Stimulated activated memory B cell treated with anti-CD40 and anti-IgM and Interleukin-4, amounts not matched to agents 10 μg/mL and 1 μg/mL and 100 μg/mL, for 72 hours (primary cell): ENCODE measurements at regions not wholly inside any gene's neighbourhood (a gene's known extent, or its start where the extent isn't known, plus 50 kb on each side); places are given as distances from the start of the nearest gene placed in this dataset.
A peak's percentile ranks its signal among the peaks of the same experiment; 100 is the strongest.
"Not testable (repeated sequence)": the region's sequence is repeated elsewhere in the genome, so short reads cannot be mapped to it uniquely, and the experiment has no call there.

Experiments used
- ATAC-seq: fragments of 150-1000 bp; cut with Tn5 transposase; 2 replicates; pipeline ENCODE4 v1.10.0; 2021
- H3K27ac Mint-ChIP-seq: one replicate; pipeline ENCODE4 v1.8.0; 2022; ENCODE audit warnings: mild to moderate bottlenecking, mixed read lengths
- H3K27me3 Mint-ChIP-seq: one replicate; pipeline ENCODE4 v1.8.0; 2022; ENCODE audit warnings: mixed read lengths
- H3K36me3 Mint-ChIP-seq: one replicate; pipeline ENCODE4 v1.8.0; 2022; ENCODE audit warnings: mixed read lengths
- H3K4me1 Mint-ChIP-seq: one replicate; pipeline ENCODE4 v1.8.0; 2022; ENCODE audit warnings: mixed read lengths
- H3K4me3 Mint-ChIP-seq: one replicate; pipeline ENCODE4 v1.8.0; 2022; ENCODE audit warnings: mild to moderate bottlenecking, moderate library complexity, mixed read lengths
- H3K9me3 Mint-ChIP-seq: one replicate; pipeline ENCODE4 v1.8.0; 2022; ENCODE audit warnings: mixed read lengths

DNA sequence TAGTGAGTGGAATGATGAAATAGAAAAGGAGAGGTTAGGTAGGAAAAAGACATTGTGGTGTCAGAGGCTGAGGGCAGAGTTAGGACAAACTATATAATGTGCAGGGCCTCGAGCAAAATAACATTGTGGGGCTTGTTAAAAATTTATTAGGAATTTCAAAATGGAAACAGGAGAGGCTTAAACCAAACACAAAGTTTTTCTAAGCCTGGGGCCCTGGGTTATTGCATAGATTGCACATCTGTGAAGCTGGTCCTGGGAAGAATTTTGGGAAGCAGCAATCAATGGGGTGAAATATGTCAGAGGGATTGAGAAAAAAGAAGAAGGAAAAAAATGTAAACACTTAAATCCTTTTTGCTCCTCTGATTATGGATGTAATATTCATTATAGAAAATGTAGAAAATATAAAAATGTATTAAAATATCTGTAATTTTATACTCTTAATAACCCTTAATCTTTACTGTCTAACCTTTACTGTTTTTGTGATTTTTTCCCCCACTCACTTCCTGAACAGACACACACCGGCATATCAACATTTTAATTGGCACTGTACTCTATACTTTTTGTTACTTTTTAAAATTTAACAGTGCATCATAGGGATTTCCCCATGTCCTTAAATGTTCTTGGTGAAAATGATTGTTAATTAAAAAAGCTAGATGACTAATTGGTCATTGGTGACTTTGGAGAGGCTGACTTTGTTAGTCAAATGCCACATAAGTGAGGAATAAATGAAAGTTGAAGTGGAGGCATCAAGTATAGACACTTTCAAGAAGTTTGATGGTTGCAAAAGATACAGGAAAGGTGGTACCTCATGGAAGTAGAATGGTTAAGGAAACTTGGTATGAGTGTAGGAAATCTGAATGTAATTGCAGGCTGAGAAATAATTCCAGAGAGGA is 183.4 kb downstream of the NFKBIZ start:
- no peak for ATAC-seq
- peaks cover 23% of the 10 kb centered on the region for H3K4me1 Mint-ChIP-seq
- H3K27me3 Mint-ChIP-seq = no peaks in the 10 kb centered on the region
- H3K27ac Mint-ChIP-seq = no peak overlapping the region
- no peaks in the 10 kb centered on the region for H3K9me3 Mint-ChIP-seq
- H3K36me3 Mint-ChIP-seq = no peaks in the 10 kb centered on the region
- H3K4me3 Mint-ChIP-seq = no peak overlapping the region

- H3K36me3 Mint-ChIP-seq = peaks cover under 1% of the 10 kb centered on the region
- H3K27ac Mint-ChIP-seq = no peak overlapping the region
- no peaks in the 10 kb centered on the region for H3K27me3 Mint-ChIP-seq
- H3K9me3 Mint-ChIP-seq = no peaks in the 10 kb centered on the region
- no peak overlapping the region for H3K4me3 Mint-ChIP-seq
- ATAC-seq = no peak
- peaks cover 38% of the 10 kb centered on the region for H3K4me1 Mint-ChIP-seq
Observed at GRCh38 chr3:102034639-102035451, 185.5 kb downstream of the NFKBIZ start.

DNA sequence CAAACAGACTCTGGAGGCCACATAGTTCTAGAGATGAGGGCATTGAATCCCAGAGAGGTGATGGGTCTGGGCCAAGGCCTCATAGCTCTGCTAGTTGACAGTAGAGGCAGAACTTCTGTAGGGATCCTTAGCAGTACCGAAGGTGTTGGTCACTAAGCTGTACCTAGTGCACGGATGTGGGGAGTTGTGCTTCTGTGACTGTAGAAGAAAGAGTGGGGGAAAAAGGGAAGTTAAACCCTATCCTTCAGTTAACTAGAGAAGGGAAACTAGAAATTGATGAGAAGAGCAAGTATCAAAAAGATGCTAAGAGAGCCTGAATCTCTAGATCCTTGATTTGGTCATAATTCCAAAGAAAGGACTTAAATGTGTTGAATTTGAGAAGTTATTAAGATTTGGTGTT is 186.7 kb downstream of the NFKBIZ start:
- Mint-ChIP-seq H3K36me3 (peaks cover 7% of the 10 kb centered on the region), H3K4me1 (peaks cover 31% of the 10 kb centered on the region), H3K9me3 (peaks cover under 1% of the 10 kb centered on the region), H3K27me3 (no peaks in the 10 kb centered on the region), H3K27ac (peak overlapping the region; percentile 60), H3K4me3 (no peak overlapping the region)
- peak; percentile 76 for ATAC-seq

DNA sequence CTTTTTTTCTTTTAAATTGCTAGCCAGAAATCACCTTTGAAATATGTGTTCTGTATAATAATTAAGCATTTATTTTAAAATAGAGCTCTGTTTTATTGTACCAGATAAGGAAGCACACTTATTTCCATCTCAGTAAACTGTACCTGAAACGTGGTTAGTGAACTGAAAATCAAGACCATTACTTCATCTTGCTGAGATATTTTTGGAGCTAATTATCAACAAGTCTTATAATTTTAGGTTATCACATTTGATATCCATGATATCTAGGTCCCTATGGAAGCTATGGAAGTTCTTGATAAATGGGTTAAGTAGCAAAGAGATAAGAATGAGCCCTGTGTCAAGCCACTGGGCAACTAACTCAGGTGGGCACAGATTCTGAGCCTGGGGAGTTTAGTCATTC is 187.2 kb downstream of the NFKBIZ start:
- H3K36me3 Mint-ChIP-seq = peaks cover 11% of the 10 kb centered on the region
- ATAC-seq = no peak
- H3K4me3 Mint-ChIP-seq = no peak overlapping the region
- H3K27ac Mint-ChIP-seq = peak overlapping the region; percentile 60
- peaks cover 5% of the 10 kb centered on the region for H3K9me3 Mint-ChIP-seq
- H3K4me1 Mint-ChIP-seq = peaks cover 35% of the 10 kb centered on the region
- no peaks in the 10 kb centered on the region for H3K27me3 Mint-ChIP-seq

DNA sequence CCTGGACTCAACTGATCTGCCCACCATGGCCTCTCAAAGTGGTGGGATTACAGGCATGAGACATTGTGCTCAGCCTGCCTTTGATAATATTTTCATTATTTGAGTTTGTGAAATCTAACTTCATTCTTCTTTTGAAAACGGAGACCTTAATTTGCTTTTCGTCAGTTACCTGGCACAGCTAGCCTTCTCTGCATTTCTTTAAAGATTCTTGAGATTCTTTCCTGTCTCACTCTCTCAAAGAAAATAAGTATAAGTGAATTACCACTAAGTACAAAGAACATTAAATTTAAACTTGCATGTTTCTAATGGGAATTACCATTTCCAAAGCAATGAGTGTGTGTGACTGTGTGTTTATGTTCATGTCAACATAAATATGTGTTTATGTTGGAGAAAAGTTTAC is 187.9 kb downstream of the NFKBIZ start:
- Mint-ChIP-seq H3K4me1 (peaks cover 36% of the 10 kb centered on the region), H3K4me3 (no peak overlapping the region), H3K36me3 (peaks cover 12% of the 10 kb centered on the region)

DNA sequence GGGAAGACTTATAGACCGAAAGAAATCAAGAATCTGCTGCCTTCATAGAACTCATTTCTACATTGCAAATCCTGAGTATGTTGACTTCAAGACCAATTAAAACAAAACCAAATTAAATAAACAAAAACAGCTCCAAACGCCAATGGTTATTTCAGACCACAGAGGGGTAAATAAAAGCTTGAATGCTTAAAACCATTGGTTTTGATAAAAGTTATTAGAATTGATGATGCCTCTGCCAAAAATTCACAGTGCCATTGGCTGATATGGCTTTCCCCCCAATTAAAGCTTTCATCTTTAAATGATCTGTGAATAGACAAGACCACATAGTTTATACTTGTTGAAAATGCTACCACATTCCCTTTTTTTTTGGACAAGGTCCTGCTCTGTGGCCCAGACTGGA is 188.5 kb downstream of the NFKBIZ start:
- peaks cover 5% of the 10 kb centered on the region for H3K9me3 Mint-ChIP-seq
- H3K36me3 Mint-ChIP-seq = peaks cover 12% of the 10 kb centered on the region
- H3K4me3 Mint-ChIP-seq = no peak overlapping the region
- H3K27me3 Mint-ChIP-seq = no peaks in the 10 kb centered on the region
- peaks cover 36% of the 10 kb centered on the region for H3K4me1 Mint-ChIP-seq
- peak overlapping the region; percentile 99 for H3K27ac Mint-ChIP-seq
- ATAC-seq = no peak

More for the DNA sequence above, 187.9 kb downstream of the NFKBIZ start:
- no peaks in the 10 kb centered on the region for H3K27me3 Mint-ChIP-seq
- H3K27ac Mint-ChIP-seq = peak overlapping the region; percentile 99
- peaks cover 5% of the 10 kb centered on the region for H3K9me3 Mint-ChIP-seq
- no peak for ATAC-seq

DNA sequence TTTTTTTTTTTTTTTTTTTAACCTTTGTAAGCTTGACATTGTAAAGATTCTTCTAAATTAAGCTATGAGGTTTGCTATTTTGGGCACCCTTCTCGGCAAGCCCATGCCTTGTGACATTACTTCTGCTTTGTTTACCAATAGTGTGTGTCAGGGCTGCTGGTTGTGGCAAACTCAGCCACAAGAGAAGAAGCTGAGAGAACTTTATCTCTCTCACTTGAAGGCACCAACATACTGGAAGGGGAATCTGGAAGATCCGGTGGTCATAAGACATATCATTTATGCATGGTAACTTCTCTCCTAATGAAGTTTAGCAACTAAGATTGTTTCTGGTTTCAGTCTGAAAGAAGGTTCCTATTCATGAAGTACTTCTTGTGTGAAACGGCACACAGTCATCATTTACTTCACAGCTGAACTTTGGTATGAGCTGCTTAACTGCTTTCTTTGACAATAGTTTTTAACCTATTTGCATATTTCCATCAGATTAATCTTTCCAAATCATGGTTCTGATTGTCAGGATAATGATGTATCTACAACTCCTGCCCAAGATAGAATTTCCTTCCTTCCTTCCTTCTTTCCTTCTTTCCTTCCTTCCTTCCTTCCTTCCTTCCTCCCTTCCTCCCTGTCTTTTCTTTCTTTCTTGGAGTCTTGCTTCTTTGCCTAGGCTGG is 189.3 kb downstream of the NFKBIZ start:
- peak; percentile 98 for ATAC-seq
- no peaks in the 10 kb centered on the region for H3K27me3 Mint-ChIP-seq
- H3K9me3 Mint-ChIP-seq = peaks cover 5% of the 10 kb centered on the region
- H3K27ac Mint-ChIP-seq = peak overlapping the region; percentile 99
- peaks cover 12% of the 10 kb centered on the region for H3K36me3 Mint-ChIP-seq
- peak overlapping the region; percentile 49 for H3K4me3 Mint-ChIP-seq
- peaks cover 36% of the 10 kb centered on the region for H3K4me1 Mint-ChIP-seq

GRCh38 chr3:102040144-102040543 is 190.8 kb downstream of the NFKBIZ start:
- H3K36me3 Mint-ChIP-seq = peaks cover 12% of the 10 kb centered on the region
- not testable (repeated sequence) for H3K27me3 Mint-ChIP-seq, ATAC-seq, H3K9me3 Mint-ChIP-seq, H3K4me3 Mint-ChIP-seq
- peak overlapping the region; percentile 99 for H3K27ac Mint-ChIP-seq
- peaks cover 36% of the 10 kb centered on the region for H3K4me1 Mint-ChIP-seq

- no peaks in the 10 kb centered on the region for H3K27me3 Mint-ChIP-seq
- H3K27ac Mint-ChIP-seq = peak overlapping the region; percentile 54
- no peak overlapping the region for H3K4me3 Mint-ChIP-seq
- ATAC-seq = peak; percentile 75
- H3K4me1 Mint-ChIP-seq = peaks cover 27% of the 10 kb centered on the region
- H3K36me3 Mint-ChIP-seq = peaks cover 26% of the 10 kb centered on the region
- H3K9me3 Mint-ChIP-seq = peaks cover 17% of the 10 kb centered on the region
Observed at GRCh38 chr3:102053375-102053989, 204.2 kb downstream of the NFKBIZ start.

- Mint-ChIP-seq H3K27ac (no peak overlapping the region), H3K4me3 (no peak overlapping the region), H3K27me3 (no peaks in the 10 kb centered on the region), H3K36me3 (peaks cover 16% of the 10 kb centered on the region), H3K9me3 (peaks cover 13% of the 10 kb centered on the region), H3K4me1 (peaks cover 39% of the 10 kb centered on the region)
- no peak for ATAC-seq
Observed at GRCh38 chr3:102054543-102055080, 205.3 kb downstream of the NFKBIZ start.

DNA sequence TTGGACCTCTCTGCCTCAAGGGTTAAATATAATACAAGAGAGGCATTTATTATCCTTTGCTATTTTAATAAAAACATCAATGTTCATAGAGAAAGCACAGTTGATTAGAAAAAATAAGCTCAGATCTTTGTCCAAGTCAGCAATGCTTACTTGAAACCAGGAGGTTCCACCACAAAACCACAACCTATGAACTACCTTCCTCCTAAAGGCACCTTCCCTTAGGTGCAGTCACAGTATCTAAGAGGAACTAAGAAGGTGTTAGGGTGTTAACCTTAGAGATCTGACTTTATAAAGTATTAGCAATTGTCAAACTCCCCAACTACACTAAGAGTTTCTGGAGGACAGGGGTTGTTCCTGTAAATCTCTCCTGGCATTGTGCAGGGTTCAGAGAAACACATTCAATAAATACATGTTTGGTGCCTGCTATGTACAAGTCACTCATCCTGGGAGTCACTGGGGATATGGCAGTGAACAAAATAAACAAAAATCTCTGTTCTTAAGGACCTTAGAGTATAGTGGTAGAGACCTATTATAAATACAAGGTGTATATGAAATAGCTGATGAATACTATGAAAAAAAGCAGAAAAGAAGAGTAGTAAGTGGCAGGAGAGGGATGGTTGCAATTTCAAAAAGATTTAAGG is 208.6 kb downstream of the NFKBIZ start:
- H3K27me3 Mint-ChIP-seq = no peaks in the 10 kb centered on the region
- H3K4me1 Mint-ChIP-seq = peaks cover 43% of the 10 kb centered on the region
- peak; percentile 93 for ATAC-seq
- H3K36me3 Mint-ChIP-seq = no peaks in the 10 kb centered on the region
- peak overlapping the region; percentile 19 for H3K4me3 Mint-ChIP-seq
- peak overlapping the region; percentile 92 for H3K27ac Mint-ChIP-seq
- no peaks in the 10 kb centered on the region for H3K9me3 Mint-ChIP-seq

DNA sequence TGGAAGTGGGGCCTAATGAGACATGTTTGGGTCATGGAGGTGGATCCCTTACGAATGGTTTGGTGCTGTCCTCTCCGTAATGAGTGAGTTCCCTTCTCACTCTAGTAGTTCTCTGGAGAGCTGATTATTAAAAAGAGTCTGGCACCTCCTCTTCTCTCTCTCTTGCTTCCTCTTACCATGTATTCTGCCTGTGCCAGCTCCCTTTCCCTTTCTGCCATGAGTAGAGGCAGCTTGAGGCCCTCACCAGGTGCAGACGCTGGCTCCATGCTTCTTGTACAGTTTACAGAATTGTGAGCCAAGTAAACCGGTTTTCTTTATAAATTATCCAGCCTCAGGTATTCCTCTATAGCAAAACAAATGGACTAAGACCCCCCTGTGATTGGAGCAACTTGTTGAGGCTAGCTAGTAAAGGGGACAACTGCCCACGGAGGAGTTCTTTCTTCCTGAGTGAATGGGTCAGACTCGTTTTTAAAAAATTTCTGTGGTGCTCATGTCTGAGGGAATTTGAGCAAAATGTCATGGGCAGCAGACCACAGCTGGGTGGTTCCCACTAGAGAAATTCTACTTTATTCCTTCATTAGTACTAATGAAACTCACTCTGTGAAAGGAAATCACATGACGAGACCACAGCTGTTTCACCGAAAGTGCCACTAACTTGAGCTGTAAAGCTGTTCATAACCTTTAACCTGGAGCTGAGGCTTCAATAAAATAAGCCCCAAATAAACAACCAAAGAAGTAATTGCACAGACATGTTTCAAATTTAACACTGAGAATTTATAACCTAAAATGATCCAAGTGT is 210.0 kb downstream of the NFKBIZ start:
- Mint-ChIP-seq H3K9me3 (no peaks in the 10 kb centered on the region), H3K27ac (peak overlapping the region; percentile 92), H3K36me3 (no peaks in the 10 kb centered on the region), H3K4me1 (peaks cover 43% of the 10 kb centered on the region), H3K27me3 (no peaks in the 10 kb centered on the region), H3K4me3 (peak overlapping the region; percentile 34)
- ATAC-seq = peak; percentile 85

DNA sequence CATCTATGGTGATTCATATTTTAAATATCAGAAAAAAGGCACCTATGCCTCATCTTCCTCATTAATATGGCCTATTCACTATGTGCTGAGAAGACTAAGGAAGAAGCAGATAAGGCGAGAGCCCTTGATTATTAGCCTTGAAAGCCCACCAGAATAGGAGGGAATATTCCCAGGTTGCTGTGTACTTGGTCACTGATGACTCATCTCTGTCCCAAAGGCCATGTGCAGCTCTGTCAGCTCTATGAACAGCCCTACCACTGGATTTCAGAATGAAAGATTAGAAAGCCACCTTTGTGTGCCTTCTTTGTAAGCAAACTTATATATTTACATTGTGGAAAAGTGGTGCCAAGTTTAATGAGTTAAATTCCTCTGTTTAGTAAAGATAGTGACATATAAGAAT is 211.5 kb downstream of the NFKBIZ start:
- no peak overlapping the region for H3K4me3 Mint-ChIP-seq

More for the DNA sequence above, 211.5 kb downstream of the NFKBIZ start:
- ATAC-seq = no peak
- H3K27ac Mint-ChIP-seq = peak overlapping the region; percentile 26
- H3K36me3 Mint-ChIP-seq = no peaks in the 10 kb centered on the region
- no peaks in the 10 kb centered on the region for H3K9me3 Mint-ChIP-seq
- peaks cover 37% of the 10 kb centered on the region for H3K4me1 Mint-ChIP-seq
- H3K27me3 Mint-ChIP-seq = no peaks in the 10 kb centered on the region
